GM12878 (cell line): ENCODE measurements at regions not wholly inside any gene's neighbourhood (a gene's known extent, or its start where the extent isn't known, plus 50 kb on each side); places are given as distances from the start of the nearest gene placed in this dataset.

Experiments used
- ASH2L ChIP-seq: fragments of 300-600, 200-600 bp; sonication (generic); IDR thresholded peaks from 2 replicates; pipeline ENCODE4 v1.6.1; 2017; ENCODE audit warnings: low read depth, mild to moderate bottlenecking, borderline replicate concordance
- CHD4 ChIP-seq: fragments of 200-600 bp; sonication (generic); IDR thresholded peaks from 2 replicates; pipeline ENCODE4 v1.6.1; 2016; ENCODE audit warnings: mild to moderate bottlenecking
- ESRRA ChIP-seq: IDR thresholded peaks from 2 replicates; pipeline ENCODE4 v1.6.1; 2012; ENCODE audit warnings: mild to moderate bottlenecking, low read length, improper control_type of control experiment
- KDM1A ChIP-seq: fragments of 200-600 bp; sonication (generic); IDR thresholded peaks from 2 replicates; pipeline ENCODE4 v1.6.1; 2016; ENCODE audit warnings: borderline replicate concordance
- MTA3 ChIP-seq: IDR thresholded peaks from 2 replicates; pipeline ENCODE4 v1.6.1; 2012; ENCODE audit warnings: low read length, inconsistent platforms, borderline replicate concordance
- MXI1 ChIP-seq: fragments of 150-350 bp; IDR thresholded peaks from 2 replicates; pipeline ENCODE4 v1.6.1; 2011; ENCODE audit warnings: low read depth, mild to moderate bottlenecking, inconsistent platforms, low read length, improper control_type of control experiment
- NFYB ChIP-seq: IDR thresholded peaks from 2 replicates; pipeline ENCODE4 v1.6.1; 2011; ENCODE audit warnings: low read depth, mild to moderate bottlenecking, low read length, improper control_type of control experiment, moderate library complexity; ENCODE audit not compliant: insufficient read depth
- POLR2A ChIP-seq: IDR thresholded peaks from 2 replicates; pipeline ENCODE4 v1.6.1; 2011; ENCODE audit warnings: low read depth, mild to moderate bottlenecking, low read length
- SIN3A ChIP-seq: IDR thresholded peaks from 2 replicates; pipeline ENCODE4 v1.6.1; 2012; ENCODE audit warnings: low read depth, low read length, improper control_type of control experiment
- ZNF24 ChIP-seq: fragments of 450-650 bp; IDR thresholded peaks from 2 replicates; pipeline ENCODE4 v1.6.1; 2017; ENCODE audit warnings: antibody characterized with exemption, mild to moderate bottlenecking
- TF ChIP-seq, protein P1 (sequence below), 3 experiments: IDR thresholded peaks in 2 of 3; conservative IDR thresholded peaks in 1 of 3; 2 replicates each; pipeline ENCODE4 v1.5.1; 2011; ENCODE audit warnings: low read depth in 3 of 3, low read length in 3 of 3, mild to moderate bottlenecking in 3 of 3, control low read depth in 2 of 3, moderate library complexity in 2 of 3, inconsistent platforms in 1 of 3, mixed read lengths in 1 of 3; ENCODE audit not compliant: control insufficient read depth in 2 of 3, insufficient read depth in 1 of 3; ENCODE audit errors: extremely low read depth in 1 of 3

DNA sequence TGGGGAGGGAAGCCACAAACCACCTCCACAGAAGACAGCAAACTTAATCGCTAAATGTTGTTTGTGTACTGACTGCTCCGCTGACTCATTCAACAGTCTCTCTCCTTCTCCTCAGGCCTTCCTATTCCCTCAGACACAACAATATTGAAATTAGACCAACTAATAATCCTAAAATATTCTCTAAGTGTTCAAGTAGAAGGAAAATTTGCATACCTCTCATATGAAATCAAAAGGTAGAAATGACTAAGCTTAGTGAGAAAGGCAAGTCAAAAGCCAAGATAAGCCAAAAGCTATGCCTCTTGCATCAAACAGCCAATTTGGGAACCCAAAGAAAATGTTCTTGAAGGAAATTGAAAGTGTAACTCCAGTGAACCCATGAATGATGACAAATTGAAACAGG lies 75.7 kb upstream of the ARHGAP24 start:
- TF ChIP-seq ASH2L: no peak
- no peak for TF ChIP-seq NFYB
- TF ChIP-seq, protein P1, sequence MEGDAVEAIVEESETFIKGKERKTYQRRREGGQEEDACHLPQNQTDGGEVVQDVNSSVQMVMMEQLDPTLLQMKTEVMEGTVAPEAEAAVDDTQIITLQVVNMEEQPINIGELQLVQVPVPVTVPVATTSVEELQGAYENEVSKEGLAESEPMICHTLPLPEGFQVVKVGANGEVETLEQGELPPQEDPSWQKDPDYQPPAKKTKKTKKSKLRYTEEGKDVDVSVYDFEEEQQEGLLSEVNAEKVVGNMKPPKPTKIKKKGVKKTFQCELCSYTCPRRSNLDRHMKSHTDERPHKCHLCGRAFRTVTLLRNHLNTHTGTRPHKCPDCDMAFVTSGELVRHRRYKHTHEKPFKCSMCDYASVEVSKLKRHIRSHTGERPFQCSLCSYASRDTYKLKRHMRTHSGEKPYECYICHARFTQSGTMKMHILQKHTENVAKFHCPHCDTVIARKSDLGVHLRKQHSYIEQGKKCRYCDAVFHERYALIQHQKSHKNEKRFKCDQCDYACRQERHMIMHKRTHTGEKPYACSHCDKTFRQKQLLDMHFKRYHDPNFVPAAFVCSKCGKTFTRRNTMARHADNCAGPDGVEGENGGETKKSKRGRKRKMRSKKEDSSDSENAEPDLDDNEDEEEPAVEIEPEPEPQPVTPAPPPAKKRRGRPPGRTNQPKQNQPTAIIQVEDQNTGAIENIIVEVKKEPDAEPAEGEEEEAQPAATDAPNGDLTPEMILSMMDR (IDR thresholded peaks at IDR 0.05 in 2 of 3, conservative IDR thresholded peaks at IDR 0.05 in 1 of 3; ENCODE audit: control insufficient read depth in 2 of 3, extremely low read depth in 1 of 3, insufficient read depth in 1 of 3, low read depth in 3 of 3, low read length in 3 of 3): no peak
- TF ChIP-seq ESRRA: no peak
- TF ChIP-seq MXI1: no peak
- TF ChIP-seq SIN3A: no peak
- no peak for TF ChIP-seq ZNF24
- TF ChIP-seq CHD4: no peak
- no peak for TF ChIP-seq MTA3
- no peak for TF ChIP-seq POLR2A
- TF ChIP-seq KDM1A: no peak
